NCI-H1092 treated with DMSO at 0.1 percent for 48 hours (cell line): ENCODE measurements at regions not wholly inside any gene's neighbourhood (a gene's known extent, or its start where the extent isn't known, plus 50 kb on each side); places are given as distances from the start of the nearest gene placed in this dataset.

Experiments
- DNase-seq: peaks from one replicate; lab custom pipeline; 2025; lab: John Stamatoyannopoulos, UW

GRCh38 chr10:129369566-129369965 is 97.5 kb upstream of the MGMT start:
- no peak for DNase-seq

DNA sequence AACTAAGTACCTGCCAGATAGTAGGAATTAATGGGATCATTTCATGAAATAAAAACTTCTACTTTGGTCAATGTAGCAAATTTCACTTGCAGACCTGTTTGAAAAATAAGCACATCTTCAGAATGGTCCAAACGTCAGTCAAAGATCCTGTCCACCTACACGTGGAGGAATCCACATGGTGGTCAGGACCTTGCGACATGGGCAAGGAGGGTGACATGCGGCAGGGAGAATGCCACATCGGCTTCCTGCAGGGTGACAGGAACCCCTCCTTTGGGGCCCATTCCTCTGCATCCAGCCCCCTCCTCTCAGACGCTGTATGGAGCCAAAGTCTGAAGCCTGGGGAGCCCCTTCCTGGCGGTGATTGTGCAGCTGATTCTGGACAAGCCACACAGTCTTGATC is 95.5 kb upstream of the MGMT start:
- no peak for DNase-seq

DNA sequence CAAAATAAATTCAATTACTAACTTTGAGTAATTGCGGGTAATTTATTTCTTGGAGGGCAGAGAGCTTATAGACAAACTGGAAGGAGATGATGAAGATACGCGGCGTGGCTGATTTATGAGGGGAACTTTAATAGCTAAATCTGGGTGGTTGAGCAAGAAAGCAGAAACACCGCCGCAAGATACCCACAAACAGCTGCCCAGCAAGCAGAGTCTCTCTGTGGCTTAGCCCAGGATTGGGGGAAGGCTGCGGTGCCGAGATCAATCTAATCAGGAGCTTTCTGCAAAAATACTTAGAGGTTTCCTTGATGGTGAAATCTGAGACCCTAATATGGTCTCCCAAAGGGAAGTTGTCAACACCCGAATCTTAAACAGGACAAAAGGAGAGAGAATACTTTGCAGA is 94.9 kb upstream of the MGMT start:
- no peak for DNase-seq

GRCh38 chr10:129373231-129373630 is 93.8 kb upstream of the MGMT start:
- DNase-seq = no peak

DNA sequence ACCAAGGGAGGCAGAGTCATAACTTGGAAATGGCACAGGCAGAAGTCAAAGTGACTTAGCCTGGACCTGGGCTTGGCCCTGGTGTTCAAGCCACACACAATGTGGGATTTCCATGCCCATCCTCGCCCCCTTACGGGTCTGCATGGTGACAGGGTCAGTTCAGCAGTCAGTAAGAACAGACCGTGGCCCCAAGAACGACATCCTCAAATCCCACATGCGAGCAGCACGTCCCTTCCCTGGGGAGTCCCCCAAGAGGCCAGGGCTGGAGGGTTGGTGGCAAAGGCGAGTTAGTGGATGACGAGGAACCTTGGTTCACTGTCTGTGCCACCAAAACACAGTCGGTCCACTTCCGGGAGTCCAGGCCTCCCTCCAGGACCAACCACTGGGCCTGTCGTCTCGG is 93.3 kb upstream of the MGMT start:
- DNase-seq = no peak

- DNase-seq = no peak
These were observed 91.9 kb upstream of the MGMT start for GRCh38 chr10:129375171-129375570.

DNA sequence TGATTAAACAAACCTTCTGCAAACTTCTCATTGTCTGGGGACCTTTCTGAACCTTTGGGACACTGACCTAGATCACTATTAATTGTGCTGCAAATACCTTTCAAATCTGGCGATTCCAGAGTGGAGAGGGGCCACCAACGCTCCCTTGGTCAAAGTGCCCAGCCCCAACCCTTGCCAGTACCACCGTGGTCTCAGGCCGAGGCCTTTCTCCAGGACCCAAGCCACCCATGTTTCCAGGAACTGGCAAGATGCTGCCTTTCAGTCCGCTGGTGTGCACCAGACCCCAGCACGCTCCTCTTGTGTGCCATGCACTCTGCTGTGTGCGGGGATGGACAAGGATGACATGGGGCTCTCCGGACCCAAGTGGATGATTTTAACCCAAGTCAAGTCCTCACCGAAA is 91.1 kb upstream of the MGMT start:
- no peak for DNase-seq

DNA sequence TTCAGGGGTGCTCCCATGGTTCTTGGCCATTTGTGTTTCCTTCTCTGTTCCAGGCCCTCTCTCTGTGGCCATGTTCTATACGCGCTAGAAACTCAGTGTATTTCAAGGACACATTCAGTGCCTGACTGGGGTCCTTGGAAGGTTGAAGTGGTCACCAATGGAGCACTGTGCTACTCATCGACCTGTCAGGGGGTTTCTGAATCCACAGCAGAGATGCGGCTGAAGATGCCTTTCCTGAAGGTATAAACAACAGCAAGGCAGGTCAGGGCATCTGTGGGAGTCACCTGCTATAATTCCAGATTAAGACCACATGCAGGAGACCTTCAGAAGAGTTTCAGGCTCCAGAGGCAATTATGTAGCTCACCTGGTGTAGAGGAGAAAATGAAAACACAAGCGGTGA is 86.8 kb upstream of the MGMT start:
- DNase-seq = no peak

GRCh38 chr10:129381741-129382140 is 85.3 kb upstream of the MGMT start:
- DNase-seq = no peak

DNA sequence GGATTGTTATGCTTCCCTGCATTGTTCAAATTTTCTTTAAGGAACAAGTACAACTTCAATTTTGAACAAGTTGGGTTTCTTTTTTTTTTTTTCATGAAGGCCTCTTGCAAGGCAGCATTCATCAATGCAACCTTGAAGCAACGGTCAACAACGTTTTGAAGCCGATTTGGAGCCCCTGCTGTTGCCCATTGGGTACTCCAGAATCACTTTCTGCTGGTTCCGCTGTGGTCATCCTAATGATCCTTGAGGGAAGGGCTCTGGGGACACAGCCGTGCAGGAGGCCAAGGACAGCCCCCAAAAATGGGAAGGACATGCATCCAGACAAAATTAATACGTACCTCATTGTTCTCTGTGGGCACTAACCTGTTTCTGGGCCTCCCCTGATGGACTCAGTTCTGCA is 84.6 kb upstream of the MGMT start:
- DNase-seq = no peak

- DNase-seq = no peak
These were observed 83.4 kb upstream of the MGMT start for GRCh38 chr10:129383651-129384050.

- no peak for DNase-seq
These were observed 81.4 kb upstream of the MGMT start for GRCh38 chr10:129385600-129385999.

GRCh38 chr10:129386415-129387257 is 80.4 kb upstream of the MGMT start:
- no peak for DNase-seq

GRCh38 chr10:129387258-129387525 is 79.8 kb upstream of the MGMT start:
- DNase-seq = no peak

- no peak for DNase-seq
These were observed 78.6 kb upstream of the MGMT start for GRCh38 chr10:129388435-129388834.

DNA sequence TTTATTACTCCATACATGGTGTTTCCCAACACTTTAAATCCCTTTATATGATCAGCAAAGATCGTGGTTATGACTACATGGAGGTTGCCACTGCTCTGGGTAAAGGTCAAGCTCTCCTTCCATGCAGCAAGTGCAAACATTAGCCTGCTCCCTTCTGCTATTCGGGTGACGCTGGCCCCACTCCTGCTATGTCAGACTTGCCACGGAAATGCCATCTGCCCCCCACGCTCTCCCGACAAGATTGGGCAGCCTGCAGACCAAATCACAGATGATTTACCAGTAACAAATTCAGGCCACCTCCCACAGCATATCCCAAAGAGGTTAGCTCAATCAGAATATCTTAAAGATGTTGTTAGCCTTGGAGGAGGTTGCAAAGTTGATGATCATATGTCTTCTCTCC is 77.8 kb upstream of the MGMT start:
- no peak for DNase-seq

- no peak for DNase-seq
These were observed 76.9 kb upstream of the MGMT start for GRCh38 chr10:129390147-129390546.

DNA sequence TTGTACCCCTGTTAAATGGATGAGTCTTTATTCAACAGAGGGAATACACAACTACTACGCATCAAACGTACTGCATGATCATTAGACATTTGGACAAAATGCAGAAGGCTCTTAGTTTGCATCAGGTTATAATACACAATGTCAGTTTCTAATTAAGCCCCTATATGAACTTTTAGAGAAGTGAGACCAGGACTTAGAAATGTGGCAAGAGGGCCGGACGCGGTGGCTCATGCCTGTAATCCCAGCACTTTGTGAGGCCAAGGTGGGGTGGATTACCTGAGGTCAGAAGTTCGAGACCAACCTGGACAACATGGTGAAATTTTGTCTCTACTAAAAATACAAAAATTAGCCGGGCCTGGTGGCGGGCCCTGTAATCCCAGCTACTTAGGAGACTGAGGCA is 76.3 kb upstream of the MGMT start:
- DNase-seq = no peak

DNA sequence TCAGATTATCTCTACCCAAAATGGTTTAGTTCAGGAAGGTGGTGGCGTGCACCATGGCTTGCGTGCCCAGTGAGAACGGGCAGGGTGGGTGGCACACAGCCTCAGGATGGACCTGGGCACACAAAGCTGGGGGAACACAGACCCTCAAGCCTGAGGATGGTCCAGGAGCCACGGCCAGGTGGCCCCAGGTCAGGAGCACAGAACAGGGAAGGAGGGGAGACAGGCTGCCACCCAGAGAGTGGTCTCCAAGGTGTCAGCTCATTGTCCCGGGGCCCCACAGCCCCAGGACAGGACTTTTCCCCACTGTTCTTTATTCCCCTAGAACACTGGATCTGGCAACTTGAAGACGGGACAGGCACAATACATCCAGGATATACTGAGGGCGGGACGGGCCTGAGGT is 75.6 kb upstream of the MGMT start:
- no peak for DNase-seq

GRCh38 chr10:129392855-129393254 is 74.2 kb upstream of the MGMT start:
- no peak for DNase-seq

DNA sequence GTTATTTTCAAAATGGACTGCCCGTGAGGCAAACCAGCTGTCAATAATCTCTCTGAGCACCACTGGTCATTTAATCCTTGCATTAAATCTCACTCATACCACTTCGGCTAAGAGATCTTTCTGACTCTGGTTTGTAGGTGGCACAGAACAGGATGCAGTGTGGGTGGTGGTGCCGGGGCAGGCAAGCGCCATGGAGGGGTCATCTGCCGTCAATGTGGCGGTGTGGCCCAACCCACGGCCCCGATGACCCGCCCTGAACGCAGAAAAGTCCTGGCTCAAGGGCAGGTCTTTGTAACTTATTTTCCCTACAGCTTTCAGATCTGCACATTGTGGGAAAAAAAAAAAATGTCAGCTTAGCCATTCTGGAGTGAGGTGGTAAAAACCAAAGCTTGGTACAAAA is 73.2 kb upstream of the MGMT start:
- no peak for DNase-seq

- no peak for DNase-seq
These were observed 72.3 kb upstream of the MGMT start for GRCh38 chr10:129394518-129395328.

DNA sequence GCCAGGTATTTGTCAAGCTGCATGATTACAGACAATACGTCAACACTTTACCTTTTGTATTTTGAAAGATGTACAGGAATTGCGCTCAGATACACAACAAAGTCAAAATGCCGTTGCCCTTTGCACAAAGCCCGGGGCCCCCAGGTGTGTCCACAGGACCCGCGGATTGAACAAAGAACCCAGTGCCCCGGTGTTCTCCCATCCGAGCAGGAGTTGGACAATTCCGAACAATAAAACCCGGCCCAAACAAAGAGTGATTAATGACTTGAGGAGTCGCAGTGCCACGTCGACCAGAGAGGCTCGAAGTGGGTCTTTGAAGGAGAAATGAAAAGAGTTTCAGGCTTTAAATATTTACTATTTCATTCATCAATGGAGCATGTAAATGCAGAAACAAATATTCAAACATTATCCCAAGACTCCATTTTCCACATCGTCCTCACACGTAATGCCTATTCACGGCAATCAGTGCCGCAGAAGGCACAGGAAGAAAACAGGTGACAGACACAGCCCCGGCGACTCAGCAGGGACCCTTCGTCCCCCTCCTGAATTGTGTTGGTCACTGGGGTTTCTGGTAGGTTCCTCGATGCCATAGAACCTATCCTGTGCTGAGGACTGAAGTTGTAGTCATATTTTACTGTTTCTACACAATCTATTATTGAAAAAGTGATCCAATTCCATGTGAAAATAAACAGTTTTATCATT is 70.9 kb upstream of the MGMT start:
- no peak for DNase-seq
